ENCODE measurements at regions not wholly inside any gene's neighbourhood (a gene's known extent, or its start where the extent isn't known, plus 50 kb on each side); places are given as distances from the start of the nearest gene placed in this dataset.
"Not testable (repeated sequence)": the region's sequence is repeated elsewhere in the genome, so short reads cannot be mapped to it uniquely, and the experiment has no call there.

GRCh38 chrX:37509349-37509748 is 62.1 kb upstream of the LANCL3 start:
- peak in 1 of 3 donors; percentile 4 for DNase-seq (ENCODE audit: low read depth in 2 of 3, low spot score in 2 of 3)

- not testable (repeated sequence) for DNase-seq (ENCODE audit: low read depth in 2 of 3, low spot score in 2 of 3)
Observed at GRCh38 chrX:37516512-37516911, 54.9 kb upstream of the LANCL3 start.

GRCh38 chrX:37519261-37519660 is 52.2 kb upstream of the LANCL3 start:
- not testable (repeated sequence) for DNase-seq (ENCODE audit: low read depth in 2 of 3, low spot score in 2 of 3)

GRCh38 chrX:37520860-37521450 is 50.5 kb upstream of the LANCL3 start:
- DNase-seq (ENCODE audit: low read depth in 2 of 3, low spot score in 2 of 3), result not testable (repeated sequence)

All from hematopoietic multipotent progenitor cell (in vitro differentiated cells).